ENCODE measurements at regions not wholly inside any gene's neighbourhood (a gene's known extent, or its start where the extent isn't known, plus 50 kb on each side); places are given as distances from the start of the nearest gene placed in this dataset.

DNA sequence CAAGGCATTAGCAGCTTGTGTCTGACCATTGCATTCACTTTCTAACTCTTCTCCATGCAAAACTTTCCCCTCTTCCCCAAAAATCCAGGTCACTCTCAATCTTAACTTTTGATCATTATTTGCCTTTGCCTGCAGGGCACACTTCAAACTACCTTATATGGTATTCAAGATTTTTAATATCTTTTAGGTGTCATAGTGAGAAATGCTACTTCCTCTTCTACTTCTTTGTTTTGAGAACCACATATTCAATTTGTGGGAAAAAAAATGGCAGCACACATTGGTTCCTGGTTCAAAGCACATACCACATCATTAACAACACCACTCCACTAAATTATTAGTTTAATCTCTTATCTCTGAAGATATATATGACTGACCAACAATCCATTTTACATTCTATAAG is 1267.0 kb upstream of the CITED2 start:
- H2AFZ ChIP-seq (ENCODE audit: low read length), result no peak overlapping the region
- H3K79me2 ChIP-seq (ENCODE audit: insufficient read depth, low read length), result no peaks in the 10 kb centered on the region
- H3K4me1 ChIP-seq (ENCODE audit: insufficient read depth, low read length, severe bottlenecking), result peaks cover 7% of the 10 kb centered on the region
- no peak overlapping the region for H3K4me2 ChIP-seq (ENCODE audit: low read length)
- no peak for TF ChIP-seq EZH2 (IDR thresholded peaks at IDR 0.05; ENCODE audit: borderline replicate concordance, low read length)
- TF ChIP-seq, protein P1, sequence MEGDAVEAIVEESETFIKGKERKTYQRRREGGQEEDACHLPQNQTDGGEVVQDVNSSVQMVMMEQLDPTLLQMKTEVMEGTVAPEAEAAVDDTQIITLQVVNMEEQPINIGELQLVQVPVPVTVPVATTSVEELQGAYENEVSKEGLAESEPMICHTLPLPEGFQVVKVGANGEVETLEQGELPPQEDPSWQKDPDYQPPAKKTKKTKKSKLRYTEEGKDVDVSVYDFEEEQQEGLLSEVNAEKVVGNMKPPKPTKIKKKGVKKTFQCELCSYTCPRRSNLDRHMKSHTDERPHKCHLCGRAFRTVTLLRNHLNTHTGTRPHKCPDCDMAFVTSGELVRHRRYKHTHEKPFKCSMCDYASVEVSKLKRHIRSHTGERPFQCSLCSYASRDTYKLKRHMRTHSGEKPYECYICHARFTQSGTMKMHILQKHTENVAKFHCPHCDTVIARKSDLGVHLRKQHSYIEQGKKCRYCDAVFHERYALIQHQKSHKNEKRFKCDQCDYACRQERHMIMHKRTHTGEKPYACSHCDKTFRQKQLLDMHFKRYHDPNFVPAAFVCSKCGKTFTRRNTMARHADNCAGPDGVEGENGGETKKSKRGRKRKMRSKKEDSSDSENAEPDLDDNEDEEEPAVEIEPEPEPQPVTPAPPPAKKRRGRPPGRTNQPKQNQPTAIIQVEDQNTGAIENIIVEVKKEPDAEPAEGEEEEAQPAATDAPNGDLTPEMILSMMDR (IDR thresholded peaks at IDR 0.05; ENCODE audit: low read length), result no peak
- H3F3A ChIP-seq (ENCODE audit: insufficient read depth, low read length), result no peaks in the 10 kb centered on the region
- no peak overlapping the region for H3K9ac ChIP-seq (ENCODE audit: low read length)
- H3K9me2 ChIP-seq (ENCODE audit: low read depth, low read length), result no peaks in the 10 kb centered on the region
- peaks cover 3% of the 10 kb centered on the region; the same call in 1 of the 2 replicates for H3K9me3 ChIP-seq (ENCODE audit: low read length)
- no peaks in the 10 kb centered on the region for H3K27me3 ChIP-seq (ENCODE audit: insufficient read depth, low read length)
- no peak overlapping the region for H3K4me3 ChIP-seq (ENCODE audit: low read depth, low read length, poor library complexity, severe bottlenecking)
- no peak overlapping the region for H3K27ac ChIP-seq (ENCODE audit: low read depth, low read length, poor library complexity, severe bottlenecking)
- no peaks in the 10 kb centered on the region for H4K20me1 ChIP-seq (ENCODE audit: insufficient read depth, low read length)
- no peaks in the 10 kb centered on the region for H3K36me3 ChIP-seq (ENCODE audit: insufficient read depth, low read length)

DNA sequence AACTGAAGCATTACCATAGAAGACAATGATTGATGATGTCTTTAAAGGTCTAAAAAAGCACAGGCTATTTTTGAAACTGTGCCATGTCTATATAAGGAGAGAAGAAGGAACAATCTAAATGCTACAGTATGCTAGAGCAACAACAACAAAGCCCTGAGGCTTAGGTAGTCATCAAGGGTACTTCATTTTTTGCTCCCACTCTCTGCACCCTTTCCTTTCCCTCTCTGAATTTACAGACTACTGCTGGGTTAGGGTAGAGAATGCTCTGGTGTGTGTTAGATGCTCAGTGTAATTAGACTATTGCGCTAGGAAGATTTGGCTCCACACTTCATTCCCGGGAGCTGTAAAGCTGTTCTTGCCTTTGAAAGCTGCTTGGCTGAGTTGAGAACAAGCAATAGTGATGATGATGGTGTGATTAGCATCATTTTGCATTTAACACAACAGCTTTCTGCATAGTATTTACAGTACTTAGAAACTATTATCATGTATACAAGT is 1262.5 kb upstream of the CITED2 start:
- H3K4me1 ChIP-seq (ENCODE audit: insufficient read depth, low read length, severe bottlenecking), result peaks cover 17% of the 10 kb centered on the region
- no peak overlapping the region for H3K4me3 ChIP-seq (ENCODE audit: low read depth, low read length, poor library complexity, severe bottlenecking)
- no peaks in the 10 kb centered on the region for H4K20me1 ChIP-seq (ENCODE audit: insufficient read depth, low read length)
- TF ChIP-seq, protein P1 (IDR thresholded peaks at IDR 0.05; ENCODE audit: low read length), result no peak
- H3K27ac ChIP-seq (ENCODE audit: low read depth, low read length, poor library complexity, severe bottlenecking), result no peak overlapping the region
- H3K36me3 ChIP-seq (ENCODE audit: insufficient read depth, low read length), result no peaks in the 10 kb centered on the region
- no peaks in the 10 kb centered on the region for H3K79me2 ChIP-seq (ENCODE audit: insufficient read depth, low read length)
- H2AFZ ChIP-seq (ENCODE audit: low read length), result no peak overlapping the region
- H3K27me3 ChIP-seq (ENCODE audit: insufficient read depth, low read length), result no peaks in the 10 kb centered on the region
- no peaks in the 10 kb centered on the region for H3K9me3 ChIP-seq (ENCODE audit: low read length)
- no peaks in the 10 kb centered on the region for H3K9me2 ChIP-seq (ENCODE audit: low read depth, low read length)
- no peaks in the 10 kb centered on the region for H3F3A ChIP-seq (ENCODE audit: insufficient read depth, low read length)
- peak overlapping the region; percentile 38 for H3K4me2 ChIP-seq (ENCODE audit: low read length)
- no peak overlapping the region for H3K9ac ChIP-seq (ENCODE audit: low read length)

DNA sequence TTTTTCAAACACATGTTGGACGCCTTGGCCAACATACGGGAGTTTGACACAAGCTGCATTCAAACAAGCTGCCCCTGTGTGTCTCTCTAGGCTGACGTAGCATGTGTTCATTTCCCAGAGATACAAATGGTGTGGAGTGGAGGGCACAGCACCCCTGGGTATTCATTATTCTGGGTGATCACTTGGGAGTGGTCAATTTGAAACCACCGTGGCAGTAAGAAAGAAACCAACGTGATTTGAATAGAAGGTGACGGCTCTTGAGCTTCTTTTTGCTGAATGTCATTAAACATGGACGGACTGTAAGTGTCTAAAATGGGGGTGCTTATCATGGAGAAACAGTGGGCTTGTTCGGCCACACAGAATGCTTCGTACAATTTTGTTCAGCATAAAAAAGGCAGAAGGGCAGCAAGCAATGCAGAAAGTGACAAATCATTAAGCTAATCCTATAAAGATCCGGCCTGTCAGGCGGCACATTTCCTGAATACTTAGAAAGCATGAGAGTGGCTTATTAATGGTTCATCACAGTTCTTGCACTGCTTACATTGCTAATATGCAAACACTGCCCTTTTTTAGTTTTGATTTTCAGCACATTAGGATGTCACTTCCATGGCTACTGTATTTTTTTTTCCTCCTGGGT is 1261.9 kb upstream of the CITED2 start:
- Histone ChIP-seq H3K9me3 (ENCODE audit: low read length) (no peaks in the 10 kb centered on the region), H3K4me3 (ENCODE audit: low read depth, low read length, poor library complexity, severe bottlenecking) (no peak overlapping the region), H3F3A (ENCODE audit: insufficient read depth, low read length) (no peaks in the 10 kb centered on the region), H2AFZ (ENCODE audit: low read length) (0 out of 2 replicates have a peak overlapping the region, but pooled peaks have one; percentile 7), H3K9ac (ENCODE audit: low read length) (no peak overlapping the region), H3K27ac (ENCODE audit: low read depth, low read length, poor library complexity, severe bottlenecking) (no peak overlapping the region), H3K4me2 (ENCODE audit: low read length) (peak overlapping the region; percentile 38), H4K20me1 (ENCODE audit: insufficient read depth, low read length) (no peaks in the 10 kb centered on the region), H3K27me3 (ENCODE audit: insufficient read depth, low read length) (no peaks in the 10 kb centered on the region), H3K9me2 (ENCODE audit: low read depth, low read length) (no peaks in the 10 kb centered on the region), H3K4me1 (ENCODE audit: insufficient read depth, low read length, severe bottlenecking) (peaks cover 17% of the 10 kb centered on the region), H3K79me2 (ENCODE audit: insufficient read depth, low read length) (no peaks in the 10 kb centered on the region), H3K36me3 (ENCODE audit: insufficient read depth, low read length) (no peaks in the 10 kb centered on the region)
- TF ChIP-seq EZH2 (IDR thresholded peaks at IDR 0.05; ENCODE audit: borderline replicate concordance, low read length), result no peak
- TF ChIP-seq, protein P1 (IDR thresholded peaks at IDR 0.05; ENCODE audit: low read length), result no peak
